K562 (cell line): ENCODE measurements at regions not wholly inside any gene's neighbourhood (a gene's known extent, or its start where the extent isn't known, plus 50 kb on each side); places are given as distances from the start of the nearest gene placed in this dataset.

Experiments used
- ATAC-seq: fragments of 200-7000 bp; cut with Tn5 transposase; 3 replicates; pipeline ENCODE4 v1.9.1; 2020; ENCODE audit warnings: moderate library complexity
- BruUV-seq: library from RNA; stranded (reverse); fragments of 400-500 nt; replicated peaks from 2 replicates; lab custom pipeline; 2021; lab: Mats Ljungman, UMichigan
- CTCF ChIA-PET: fragments of 300-600 bp; formaldehyde crosslinking; extraction: SDS; loops from one replicate; lab custom pipeline; 2021; ENCODE audit warnings: low intra/inter-chr PET ratio; lab: Yijun Ruan, JAX
- POLR2A ChIA-PET: fragments of 300-600, 350-650 bp; sonication (Branson Sonifier 250); formaldehyde crosslinking; extraction: SDS; loops from one replicate; lab custom pipeline; 2021; ENCODE audit warnings: antibody characterized with exemption, inconsistent platforms; lab: Yijun Ruan, JAX
- DNase-seq, 4 experiments: peaks; one replicate each; pipeline versions ENCODE4 v3.0.0 to v3.0.0-alpha.2; 2011 to 2018; ENCODE audit warnings: low spot score in 3 of 4, mixed read lengths in 3 of 4; ENCODE audit errors: extremely low read depth in 1 of 4
- FAIRE-seq: peaks from 2 replicates; lab custom pipeline; 2011; peaks lifted over from hg19 to GRCh38; lab: Jason Lieb, UNC
- H2AFZ ChIP-seq: 2 replicates; pipeline ENCODE4 v1.6.0; 2011; ENCODE audit warnings: low read depth, low read length, control low read depth, inconsistent platforms
- H3K27ac ChIP-seq: fragments of 200-600 bp; 3 replicates; pipeline ENCODE4 v1.8.0; 2011; ENCODE audit warnings: low read depth, mild to moderate bottlenecking, control low read depth, inconsistent platforms, low read length, moderate library complexity, mixed read lengths; ENCODE audit errors: extremely low read depth
- H3K27me3 ChIP-seq, 2 experiments: fragments of 300-600 bp in 1 of 2; 2 replicates in 1 of 2; 3 replicates in 1 of 2; pipeline versions ENCODE4 v1.6.0 to v1.8.0; 2011; ENCODE audit warnings: inconsistent platforms in 2 of 2, low read length in 2 of 2, mild to moderate bottlenecking in 1 of 2, mixed read lengths in 1 of 2, moderate library complexity in 1 of 2; ENCODE audit not compliant: control insufficient read depth in 2 of 2, insufficient read depth in 2 of 2
- H3K36me3 ChIP-seq: fragments of 300-600 bp; 3 replicates; pipeline ENCODE4 v1.8.0; 2011; ENCODE audit warnings: mild to moderate bottlenecking, low read length, inconsistent platforms; ENCODE audit not compliant: control insufficient read depth, insufficient read depth
- H3K4me1 ChIP-seq, 2 experiments: fragments of 200-600 bp in 1 of 2; replicated peaks in 1 of 2; 2 replicates in 1 of 2; 3 replicates in 1 of 2; pipeline versions ENCODE4 v1.5.1 to v1.8.0; 2011; ENCODE audit warnings: inconsistent platforms in 2 of 2, low read length in 2 of 2, mild to moderate bottlenecking in 1 of 2, mixed read lengths in 1 of 2, moderate library complexity in 1 of 2; ENCODE audit not compliant: control insufficient read depth in 2 of 2, insufficient read depth in 2 of 2
- H3K4me2 ChIP-seq: 2 replicates; pipeline ENCODE4 v1.6.1; 2011; ENCODE audit warnings: low read length, control low read depth, inconsistent platforms, mixed read lengths; ENCODE audit not compliant: insufficient read depth
- H3K4me3 ChIP-seq: fragments of 200-600 bp; sonication (generic), shearing (Covaris generic); 2 replicates; pipeline ENCODE4 v1.5.1; 2016; ENCODE audit warnings: control low read depth, inconsistent platforms
- H3K79me2 ChIP-seq: fragments of 200-600 bp; 3 replicates; pipeline ENCODE4 v1.8.0; 2011; ENCODE audit warnings: low read length, inconsistent platforms; ENCODE audit not compliant: control insufficient read depth, insufficient read depth
- H3K9ac ChIP-seq, 2 experiments: 2 replicates each; pipeline versions ENCODE4 v1.6.0 to v1.6.1; 2011; ENCODE audit warnings: low read depth in 2 of 2, low read length in 2 of 2, control low read depth in 1 of 2, inconsistent platforms in 1 of 2, mild to moderate bottlenecking in 1 of 2, mixed read lengths in 1 of 2; ENCODE audit not compliant: insufficient read depth in 1 of 2
- H3K9me1 ChIP-seq: one replicate; pipeline ENCODE4 v1.6.0; 2011; ENCODE audit warnings: inconsistent platforms, mild to moderate bottlenecking, low read length, moderate library complexity; ENCODE audit not compliant: control insufficient read depth, insufficient read depth
- H3K9me3 ChIP-seq: replicated peaks from 2 replicates; pipeline ENCODE4 v1.5.1; 2011; ENCODE audit warnings: low read depth, low read length, inconsistent platforms; ENCODE audit not compliant: control insufficient read depth, insufficient read depth
- H4K20me1 ChIP-seq: replicated peaks from 2 replicates; pipeline ENCODE4 v1.6.1; 2011; ENCODE audit warnings: low read length, inconsistent platforms, mixed read lengths; ENCODE audit not compliant: control insufficient read depth, insufficient read depth
- FIP1L1 ChIP-seq: fragments of 200-400 bp; formaldehyde crosslinking; IDR thresholded peaks from 2 replicates; pipeline ENCODE4 v1.6.1; 2018; ENCODE audit warnings: mild to moderate bottlenecking, low read depth, low read length; ENCODE audit not compliant: poor library complexity, severe bottlenecking
- NFXL1 ChIP-seq: fragments of 450-650 bp; formaldehyde crosslinking; IDR thresholded peaks from 2 replicates; pipeline ENCODE4 v1.4.0; 2021; ENCODE audit warnings: mild to moderate bottlenecking
- SAP30 ChIP-seq: fragments of 200-600 bp; sonication (generic); IDR thresholded peaks from 2 replicates; pipeline ENCODE4 v1.6.1; 2012; ENCODE audit warnings: borderline replicate concordance, low read depth, mild to moderate bottlenecking, moderate library complexity, low read length, control low read depth, inconsistent platforms; ENCODE audit not compliant: insufficient read depth, poor library complexity, severe bottlenecking
- SRSF7 ChIP-seq: fragments of 200-400 bp; formaldehyde crosslinking; optimal IDR thresholded peaks from 2 replicates; pipeline ENCODE3; 2017; ENCODE audit warnings: mild to moderate bottlenecking, low read depth, low read length
- STAT5A ChIP-seq: IDR thresholded peaks from 2 replicates; pipeline ENCODE4 v1.6.1; 2012; ENCODE audit warnings: low read length, inconsistent platforms, borderline replicate concordance
- TRIM28 ChIP-seq: fragments of 450-650 bp; IDR thresholded peaks from 2 replicates; pipeline ENCODE4 v1.6.1; 2017
- ZC3H8 ChIP-seq: fragments of 450-650 bp; IDR thresholded peaks from 2 replicates; pipeline ENCODE4 v1.6.1; 2017
- ZKSCAN8 ChIP-seq: fragments of 200-800 bp; sonication (Bioruptor generic); IDR thresholded peaks from 2 replicates; pipeline ENCODE4 v1.6.1; 2016; ENCODE audit warnings: missing genetic modification characterization, missing compliant biosample characterization
- ZNF146 ChIP-seq: IDR thresholded peaks from one replicate; pipeline ENCODE4 v1.6.1; 2018; ENCODE audit warnings: missing compliant biosample characterization; ENCODE audit not compliant: unreplicated experiment
- ZNF398 ChIP-seq: fragments of 250-450 bp; sonication (Bioruptor Pico); IDR thresholded peaks from 2 replicates; pipeline ENCODE4 v1.8.0; 2021; ENCODE audit warnings: moderate library complexity, mild to moderate bottlenecking, inconsistent platforms
- WGBS: fragments of 100-300 bp; shearing (Covaris generic); methylation state at CpG from one replicate; pipeline ENCODE4 v1.1.6; 2016; ENCODE audit warnings: low coverage, mixed read lengths; ENCODE audit not compliant: insufficient coverage; ENCODE audit errors: missing lambda C conversion rate; 5-methylcytosine and 5-hydroxymethylcytosine counted together
- in situ Hi-C: fragments of 300-500 bp; cut with MboI; formaldehyde crosslinking; loops from 4 replicates; pipeline ENCODE4 v1.15.0; 2018; ENCODE audit warnings: inconsistent platforms, mixed read lengths
- intact Hi-C: fragments of 100-400 bp; cut with micrococcal nuclease; formaldehyde crosslinking; loops from 2 replicates; pipeline ENCODE4 v1.14.2; 2022

- H2AFZ ChIP-seq, result no peak overlapping the region
- no peaks in the 10 kb centered on the region for H3K4me1 ChIP-seq
- intact Hi-C loops (no loop called here), in situ Hi-C loops (no loop called here)
- no peak for DNase-seq
- no peak overlapping the region for H3K4me2 ChIP-seq
- WGBS, result 0% methylated on average over 4 of the region's 4 CpGs
- H4K20me1 ChIP-seq, result no peaks in the 10 kb centered on the region
- POLR2A ChIA-PET, result no interaction called here
- BruUV-seq, result no TSS peak
- no peaks in the 10 kb centered on the region for H3K9me1 ChIP-seq
- no peaks in the 10 kb centered on the region for H3K36me3 ChIP-seq
- H3K9me3 ChIP-seq, result no peaks in the 10 kb centered on the region; the same call in 1 of the 2 replicates
- H3K9ac ChIP-seq, result no peak overlapping the region
- H3K27me3 ChIP-seq, result peaks cover 23 to 44% of the 10 kb centered on the region in 2 experiments
- no peak for FAIRE-seq
- CTCF ChIA-PET, result no interaction called here
- H3K4me3 ChIP-seq, result no peak overlapping the region
- no peak for TF ChIP-seq FIP1L1
- no peak for TF ChIP-seq TRIM28
- TF ChIP-seq STAT5A, result no peak
- TF ChIP-seq ZNF146 (CRISPR knock-in tag), result peak; percentile 46
- TF ChIP-seq SRSF7, result no peak
- no peak overlapping the region for H3K27ac ChIP-seq
- H3K79me2 ChIP-seq, result no peaks in the 10 kb centered on the region
- no peak for ATAC-seq
Measured at GRCh38 chr7:98707076-98707475, 90.0 kb downstream of the NPTX2 start.

- no peak overlapping the region for H3K9ac ChIP-seq
- 2% methylated on average over 10 of the region's 10 CpGs for whole genome bisulfite sequencing
- H3K27ac ChIP-seq, result no peak overlapping the region
- DNase-seq (no peak), FAIRE-seq (no peak), ATAC-seq (no peak)
- no peaks in the 10 kb centered on the region for H3K9me3 ChIP-seq
- no peaks in the 10 kb centered on the region for H4K20me1 ChIP-seq
- no peak overlapping the region for H3K4me2 ChIP-seq
- no peak overlapping the region for H3K4me3 ChIP-seq
- intact Hi-C loops, result no loop called here
- BruUV-seq, result no TSS peak
- H3K4me1 ChIP-seq, result no peaks in the 10 kb centered on the region
- TF ChIP-seq ZC3H8 (no peak), SAP30 (no peak), ZKSCAN8 (CRISPR knock-in tag) (no peak), ZNF398 (CRISPR knock-in tag) (no peak), NFXL1 (CRISPR knock-in tag) (no peak)
- H3K79me2 ChIP-seq, result no peaks in the 10 kb centered on the region
- ChIA-PET CTCF (no interaction called here), POLR2A (no interaction called here)
- H3K36me3 ChIP-seq, result no peaks in the 10 kb centered on the region
- H2AFZ ChIP-seq, result no peak overlapping the region
- peaks cover 12 to 16% of the 10 kb centered on the region in 2 experiments for H3K27me3 ChIP-seq
- H3K9me1 ChIP-seq, result no peaks in the 10 kb centered on the region
- in situ Hi-C loops, result no loop called here
Measured at GRCh38 chr7:98711945-98712344, 94.9 kb downstream of the NPTX2 start.
